ENCODE measurements at regions not wholly inside any gene's neighbourhood (a gene's known extent, or its start where the extent isn't known, plus 50 kb on each side); places are given as distances from the start of the nearest gene placed in this dataset.

DNA sequence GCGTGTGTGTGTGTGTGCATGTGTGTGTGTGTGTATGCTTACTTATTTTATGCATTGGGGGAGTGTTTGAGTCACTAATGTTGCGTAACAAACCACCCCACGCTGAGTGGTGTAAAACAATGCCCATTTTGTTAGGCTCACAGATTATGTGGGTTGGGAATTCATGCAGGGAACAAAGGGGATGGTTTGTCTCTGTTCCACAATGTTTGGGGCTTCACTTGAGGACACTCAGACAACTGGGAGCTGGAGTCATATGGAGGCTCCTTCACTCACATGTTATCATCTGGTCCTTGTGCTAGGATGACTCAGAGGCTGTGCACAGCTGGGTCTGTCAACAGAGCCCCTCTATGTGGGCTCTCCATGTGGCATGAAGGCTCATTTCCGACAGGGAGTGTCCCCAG is 51.3 kb upstream of the LARGE1 start:
- TF ChIP-seq, protein P1, sequence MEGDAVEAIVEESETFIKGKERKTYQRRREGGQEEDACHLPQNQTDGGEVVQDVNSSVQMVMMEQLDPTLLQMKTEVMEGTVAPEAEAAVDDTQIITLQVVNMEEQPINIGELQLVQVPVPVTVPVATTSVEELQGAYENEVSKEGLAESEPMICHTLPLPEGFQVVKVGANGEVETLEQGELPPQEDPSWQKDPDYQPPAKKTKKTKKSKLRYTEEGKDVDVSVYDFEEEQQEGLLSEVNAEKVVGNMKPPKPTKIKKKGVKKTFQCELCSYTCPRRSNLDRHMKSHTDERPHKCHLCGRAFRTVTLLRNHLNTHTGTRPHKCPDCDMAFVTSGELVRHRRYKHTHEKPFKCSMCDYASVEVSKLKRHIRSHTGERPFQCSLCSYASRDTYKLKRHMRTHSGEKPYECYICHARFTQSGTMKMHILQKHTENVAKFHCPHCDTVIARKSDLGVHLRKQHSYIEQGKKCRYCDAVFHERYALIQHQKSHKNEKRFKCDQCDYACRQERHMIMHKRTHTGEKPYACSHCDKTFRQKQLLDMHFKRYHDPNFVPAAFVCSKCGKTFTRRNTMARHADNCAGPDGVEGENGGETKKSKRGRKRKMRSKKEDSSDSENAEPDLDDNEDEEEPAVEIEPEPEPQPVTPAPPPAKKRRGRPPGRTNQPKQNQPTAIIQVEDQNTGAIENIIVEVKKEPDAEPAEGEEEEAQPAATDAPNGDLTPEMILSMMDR (IDR thresholded peaks at IDR 0.05): no peak

DNA sequence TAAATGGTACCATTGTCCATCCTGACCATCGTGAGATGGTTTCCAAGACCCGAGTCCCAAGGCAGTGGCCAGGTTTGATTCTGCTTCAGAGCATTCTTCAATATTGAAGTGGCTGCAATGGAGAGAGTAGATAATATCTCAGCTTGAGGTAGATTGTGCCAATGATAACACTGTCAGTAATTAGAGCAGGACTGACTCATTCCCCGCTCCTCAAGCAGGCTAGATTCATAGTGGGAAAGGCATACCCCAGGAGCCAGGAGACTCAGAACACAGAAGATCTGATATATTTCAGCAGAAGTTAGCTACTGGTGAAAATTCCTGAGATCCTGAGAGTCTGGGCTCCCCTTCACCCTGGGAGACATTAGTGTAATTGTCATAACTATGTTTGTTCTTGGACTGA is 55.6 kb upstream of the LARGE1 start:
- TF ChIP-seq, protein P1 (IDR thresholded peaks at IDR 0.05): no peak

DNA sequence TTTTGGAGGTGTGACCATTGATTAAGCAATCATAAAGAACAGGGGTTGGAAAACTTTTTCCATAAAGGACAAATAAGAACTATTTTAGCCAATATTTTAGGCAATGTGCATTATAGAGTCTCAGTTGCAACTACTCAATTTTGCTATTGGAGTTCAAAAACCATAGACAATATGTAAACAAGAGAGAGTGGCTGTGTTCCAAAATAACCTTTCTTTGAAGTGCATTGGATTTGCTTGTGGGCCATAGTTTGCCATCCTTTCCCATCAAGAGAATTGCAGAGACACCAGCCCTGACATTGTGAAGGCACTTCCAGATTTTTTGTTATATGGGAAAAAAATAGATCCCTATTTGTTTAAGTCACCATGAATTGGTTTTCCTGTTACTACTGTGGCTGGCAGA is 63.3 kb upstream of the LARGE1 start:
- TF ChIP-seq, protein P1 (IDR thresholded peaks at IDR 0.05): no peak

DNA sequence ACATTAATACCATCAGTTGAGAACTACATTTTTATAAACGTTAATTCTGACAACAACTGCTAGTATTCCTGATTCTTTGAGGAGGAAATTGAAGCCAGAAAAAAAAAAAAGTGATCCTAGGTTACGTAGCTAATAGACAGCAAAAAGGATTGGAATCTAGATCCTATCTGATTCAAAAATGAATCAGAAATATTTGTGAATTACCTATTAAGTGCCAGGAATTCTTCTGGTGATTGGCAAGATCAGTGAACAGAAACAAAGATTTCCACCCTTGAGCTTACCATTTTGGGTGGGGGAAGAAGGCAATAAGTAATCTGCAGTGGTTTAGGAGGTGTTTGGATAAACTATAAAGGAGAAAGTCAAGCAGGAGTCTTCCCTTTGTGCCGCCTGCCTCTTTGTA is 63.9 kb upstream of the LARGE1 start:
- TF ChIP-seq, protein P1 (IDR thresholded peaks at IDR 0.05): no peak

- TF ChIP-seq, protein P1 (IDR thresholded peaks at IDR 0.05): no peak
These were observed 64.5 kb upstream of the LARGE1 start for GRCh38 chr22:33984656-33985285.

GRCh38 chr22:33985506-33985905 is 65.2 kb upstream of the LARGE1 start:
- TF ChIP-seq, protein P1 (IDR thresholded peaks at IDR 0.05): no peak

DNA sequence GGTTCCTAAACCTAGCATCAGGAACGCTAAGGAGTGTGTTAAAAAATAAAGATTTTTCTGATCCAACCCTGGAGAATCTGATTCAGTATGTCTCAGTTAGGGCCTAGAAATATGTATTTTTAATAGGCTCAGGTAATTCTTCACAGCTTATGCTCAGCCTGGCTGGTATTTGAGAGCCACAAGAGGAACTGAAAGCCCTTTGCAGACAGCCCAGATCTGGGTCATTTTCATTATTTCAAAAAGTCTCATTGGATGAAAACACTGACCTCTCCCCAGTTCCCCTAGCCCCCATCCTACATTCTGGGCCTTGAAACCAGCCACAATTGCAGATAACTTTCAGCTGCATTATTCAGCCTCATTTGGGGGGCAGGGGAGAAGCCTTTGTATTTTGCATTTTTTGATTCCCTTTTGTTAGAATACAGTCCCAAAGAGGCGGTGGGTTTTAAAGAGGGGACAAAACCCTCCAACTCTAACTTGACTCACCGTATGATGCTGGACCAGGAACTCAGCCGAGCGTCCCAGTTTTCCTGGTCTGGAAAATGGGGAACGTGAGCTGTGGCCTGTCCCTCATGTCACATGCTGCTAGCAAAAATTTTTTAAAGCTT is 66.0 kb upstream of the LARGE1 start:
- TF ChIP-seq, protein P1 (IDR thresholded peaks at IDR 0.05): no peak

All from LNCAP (cell line).